Right lobe of liver (tissue), 4 donors: ENCODE measurements at regions not wholly inside any gene's neighbourhood (a gene's known extent, or its start where the extent isn't known, plus 50 kb on each side); places are given as distances from the start of the nearest gene placed in this dataset.

Source experiments
- POLR2A ChIP-seq: fragments of 450-650 bp; IDR thresholded peaks from one replicate; pipeline ENCODE4 v1.6.1; 2017; ENCODE audit warnings: antibody characterized with exemption, mild to moderate bottlenecking
- TF ChIP-seq, protein P1 (sequence below), 4 donors: fragments of 200-600 bp in 3 of 4; fragments of 450-650 bp in 1 of 4; IDR thresholded peaks; one replicate each; pipeline versions ENCODE4 v1.5.1 to v1.8.0; 2016 to 2022; ENCODE audit warnings: antibody characterized with exemption in 4 of 4, mild to moderate bottlenecking in 2 of 4
- donor health status: DM: no; HTN: no; CAD: no.
- donor health status: DM: no; HTN: no; CAD: no.
- donor health status: DM: no; HTN: yes; CAD: no.

DNA sequence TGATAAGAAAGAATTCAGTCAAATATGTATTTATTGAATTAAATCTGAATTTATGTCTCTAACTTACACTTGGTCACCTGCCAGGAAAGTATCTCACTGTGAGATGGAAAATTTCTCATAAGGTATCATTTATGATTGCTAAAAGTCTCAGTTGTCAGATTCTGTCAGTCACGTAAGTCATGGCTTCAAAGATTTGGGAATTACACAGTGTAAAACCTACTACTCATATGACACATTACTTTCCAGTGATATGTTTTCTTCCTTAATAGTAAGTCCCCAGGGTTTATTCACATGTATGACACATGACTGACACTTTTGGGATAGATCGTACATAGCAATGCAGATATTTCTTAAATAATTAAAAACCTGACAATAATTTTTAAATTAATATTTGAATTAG lies 792.2 kb downstream of the PLOD2 start:
- TF ChIP-seq, protein P1, sequence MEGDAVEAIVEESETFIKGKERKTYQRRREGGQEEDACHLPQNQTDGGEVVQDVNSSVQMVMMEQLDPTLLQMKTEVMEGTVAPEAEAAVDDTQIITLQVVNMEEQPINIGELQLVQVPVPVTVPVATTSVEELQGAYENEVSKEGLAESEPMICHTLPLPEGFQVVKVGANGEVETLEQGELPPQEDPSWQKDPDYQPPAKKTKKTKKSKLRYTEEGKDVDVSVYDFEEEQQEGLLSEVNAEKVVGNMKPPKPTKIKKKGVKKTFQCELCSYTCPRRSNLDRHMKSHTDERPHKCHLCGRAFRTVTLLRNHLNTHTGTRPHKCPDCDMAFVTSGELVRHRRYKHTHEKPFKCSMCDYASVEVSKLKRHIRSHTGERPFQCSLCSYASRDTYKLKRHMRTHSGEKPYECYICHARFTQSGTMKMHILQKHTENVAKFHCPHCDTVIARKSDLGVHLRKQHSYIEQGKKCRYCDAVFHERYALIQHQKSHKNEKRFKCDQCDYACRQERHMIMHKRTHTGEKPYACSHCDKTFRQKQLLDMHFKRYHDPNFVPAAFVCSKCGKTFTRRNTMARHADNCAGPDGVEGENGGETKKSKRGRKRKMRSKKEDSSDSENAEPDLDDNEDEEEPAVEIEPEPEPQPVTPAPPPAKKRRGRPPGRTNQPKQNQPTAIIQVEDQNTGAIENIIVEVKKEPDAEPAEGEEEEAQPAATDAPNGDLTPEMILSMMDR (IDR thresholded peaks at IDR 0.05) = no peak
- no peak for TF ChIP-seq POLR2A
